ENCODE measurements at regions not wholly inside any gene's neighbourhood (a gene's known extent, or its start where the extent isn't known, plus 50 kb on each side); places are given as distances from the start of the nearest gene placed in this dataset.
A peak's percentile ranks its signal among the peaks of the same experiment; 100 is the strongest.
"Not testable (repeated sequence)": the region's sequence is repeated elsewhere in the genome, so short reads cannot be mapped to it uniquely, and the experiment has no call there.

- TF ChIP-seq ZFP30 (CRISPR knock-in tag; IDR thresholded peaks at IDR 0.05) (no peak), CREB5 (CRISPR knock-in tag; IDR thresholded peaks at IDR 0.05; ENCODE audit: low read depth) (no peak), ZNF8 (CRISPR knock-in tag; IDR thresholded peaks at IDR 0.05) (no peak), OSR1 (CRISPR knock-in tag; IDR thresholded peaks at IDR 0.05) (no peak), SNAI2 (CRISPR knock-in tag; IDR thresholded peaks at IDR 0.05) (no peak), CSRNP3 (CRISPR knock-in tag; IDR thresholded peaks at IDR 0.05) (no peak), ZNF70 (CRISPR knock-in tag; IDR thresholded peaks at IDR 0.05) (no peak), ESRRG (CRISPR knock-in tag; IDR thresholded peaks at IDR 0.05) (no peak), BACH2 (CRISPR knock-in tag; IDR thresholded peaks at IDR 0.05; ENCODE audit: borderline replicate concordance) (no peak), ZNF565 (CRISPR knock-in tag; conservative IDR thresholded peaks at IDR 0.05; ENCODE audit: low read depth) (no peak), POU6F1 (CRISPR knock-in tag; IDR thresholded peaks at IDR 0.05; ENCODE audit: borderline replicate concordance, low read depth) (no peak), RARB (CRISPR knock-in tag; IDR thresholded peaks at IDR 0.05) (no peak), TCF4 (CRISPR knock-in tag; IDR thresholded peaks at IDR 0.05; ENCODE audit: borderline replicate concordance) (no peak), PATZ1 (CRISPR knock-in tag; IDR thresholded peaks at IDR 0.05; ENCODE audit: borderline replicate concordance) (no peak), ZC3H10 (CRISPR knock-in tag; IDR thresholded peaks at IDR 0.05) (no peak), TSHZ2 (CRISPR knock-in tag; IDR thresholded peaks at IDR 0.05) (no peak), ZFP3 (CRISPR knock-in tag; IDR thresholded peaks at IDR 0.05) (no peak), ISL1 (CRISPR knock-in tag; IDR thresholded peaks at IDR 0.05) (no peak), GLIS3 (CRISPR knock-in tag; IDR thresholded peaks at IDR 0.05) (no peak), PPARA (CRISPR knock-in tag; IDR thresholded peaks at IDR 0.05; ENCODE audit: borderline replicate concordance) (no peak)
- peak; percentile 69; the same call in 2 of the 3 replicates for ATAC-seq
Observed at GRCh38 chr10:9342885-9343570, 1288.5 kb downstream of the GATA3 start.

- not testable (repeated sequence) for ATAC-seq
Observed at GRCh38 chr10:9347933-9348332, 1293.4 kb downstream of the GATA3 start.

GRCh38 chr10:9357471-9357870 is 1303.0 kb downstream of the GATA3 start:
- TF ChIP-seq ZC3H10 (CRISPR knock-in tag; IDR thresholded peaks at IDR 0.05) = no peak
- TF ChIP-seq ZFP3 (CRISPR knock-in tag; IDR thresholded peaks at IDR 0.05) = no peak
- TF ChIP-seq PATZ1 (CRISPR knock-in tag; IDR thresholded peaks at IDR 0.05; ENCODE audit: borderline replicate concordance) = no peak
- no peak for TF ChIP-seq ARNTL (CRISPR knock-in tag; IDR thresholded peaks at IDR 0.05; ENCODE audit: borderline replicate concordance, low read depth)
- no peak for TF ChIP-seq PPARA (CRISPR knock-in tag; IDR thresholded peaks at IDR 0.05; ENCODE audit: borderline replicate concordance)
- TF ChIP-seq ESRRG (CRISPR knock-in tag; IDR thresholded peaks at IDR 0.05) = no peak
- no peak for TF ChIP-seq BACH2 (CRISPR knock-in tag; IDR thresholded peaks at IDR 0.05; ENCODE audit: borderline replicate concordance)
- no peak for TF ChIP-seq ISL1 (CRISPR knock-in tag; IDR thresholded peaks at IDR 0.05)
- TF ChIP-seq TOX (CRISPR knock-in tag; IDR thresholded peaks at IDR 0.05; ENCODE audit: borderline replicate concordance) = no peak
- no peak for TF ChIP-seq TSHZ2 (CRISPR knock-in tag; IDR thresholded peaks at IDR 0.05)
- no peak for TF ChIP-seq OSR1 (CRISPR knock-in tag; IDR thresholded peaks at IDR 0.05)
- TF ChIP-seq GLIS3 (CRISPR knock-in tag; IDR thresholded peaks at IDR 0.05) = no peak
- TF ChIP-seq TCF4 (CRISPR knock-in tag; IDR thresholded peaks at IDR 0.05; ENCODE audit: borderline replicate concordance) = no peak
- no peak for ATAC-seq
